H1 (cell line): ENCODE measurements at regions not wholly inside any gene's neighbourhood (a gene's known extent, or its start where the extent isn't known, plus 50 kb on each side); places are given as distances from the start of the nearest gene placed in this dataset.

ENCODE experiments used
- CTCF ChIA-PET: fragments of 300-600 bp; sonication (Branson Sonifier 250); formaldehyde crosslinking; loops from one replicate; lab custom pipeline; 2021; ENCODE audit not compliant: partially characterized antibody; lab: Charles Lee
- POLR2A ChIA-PET: fragments of 300-600 bp; sonication (Branson Sonifier 250); formaldehyde crosslinking; loops from one replicate; lab custom pipeline; 2021; ENCODE audit warnings: inconsistent platforms; ENCODE audit not compliant: partially characterized antibody; lab: Charles Lee
- DNase-seq, 2 experiments: peaks; one replicate each; pipeline versions ENCODE4 v3.0.0 to v3.0.0-alpha.2; 2010 to 2022; ENCODE audit warnings: low spot score in 2 of 2, low read depth in 1 of 2, mixed read lengths in 1 of 2
- FAIRE-seq: peaks from 2 replicates; lab custom pipeline; 2011; peaks lifted over from hg19 to GRCh38; lab: Jason Lieb, UNC
- H2AFZ ChIP-seq: 2 replicates; pipeline ENCODE4 v1.8.1; 2012; ENCODE audit warnings: low read length, inconsistent platforms
- H2AK5ac ChIP-seq: 2 replicates; pipeline ENCODE4 v1.6.1; 2013; ENCODE audit warnings: low read depth, low read length
- H2BK120ac ChIP-seq: replicated peaks from 2 replicates; pipeline ENCODE3; 2013; ENCODE audit warnings: low read depth, low read length, inconsistent platforms
- H2BK12ac ChIP-seq: 2 replicates; pipeline ENCODE4 v1.6.1; 2013; ENCODE audit warnings: low read depth, low read length
- H2BK15ac ChIP-seq: 2 replicates; pipeline ENCODE4 v1.6.1; 2013; ENCODE audit warnings: low read length
- H2BK20ac ChIP-seq: 2 replicates; pipeline ENCODE4 v1.6.1; 2013; ENCODE audit warnings: low read length
- H2BK5ac ChIP-seq: 2 replicates; pipeline ENCODE4 v1.6.1; 2013; ENCODE audit warnings: low read depth, low read length
- H3K14ac ChIP-seq: 2 replicates; pipeline ENCODE4 v1.6.1; 2013; ENCODE audit warnings: inconsistent platforms; ENCODE audit not compliant: insufficient read length
- H3K18ac ChIP-seq: 2 replicates; pipeline ENCODE4 v1.6.1; 2013; ENCODE audit warnings: low read length; ENCODE audit errors: extremely low read depth
- H3K23ac ChIP-seq: 2 replicates; pipeline ENCODE4 v1.6.1; 2013; ENCODE audit warnings: inconsistent platforms; ENCODE audit not compliant: insufficient read length
- H3K23me2 ChIP-seq: 2 replicates; pipeline ENCODE4 v1.6.1; 2013; ENCODE audit warnings: low read depth, low read length
- H3K27ac ChIP-seq: 2 replicates; pipeline ENCODE4 v1.6.1; 2011; ENCODE audit warnings: low read depth, low read length, inconsistent platforms
- H3K27me3 ChIP-seq, 4 experiments: replicated peaks in 1 of 4; 1 replicate in 1 of 4; 2 replicates in 3 of 4; pipeline versions ENCODE4 v1.6.1 to v1.8.1; 2011 to 2013; ENCODE audit warnings: low read length in 3 of 4, mild to moderate bottlenecking in 3 of 4, inconsistent platforms in 2 of 4, mixed read lengths in 2 of 4, moderate library complexity in 1 of 4; ENCODE audit not compliant: control insufficient read depth in 3 of 4, insufficient read depth in 3 of 4; ENCODE audit errors: extremely low read depth in 1 of 4
- H3K36me3 ChIP-seq, 4 experiments: 2 replicates each; pipeline versions ENCODE4 v1.6.1 to v1.8.1; 2011 to 2013; ENCODE audit warnings: mild to moderate bottlenecking in 4 of 4, low read length in 3 of 4, moderate library complexity in 2 of 4, control low read depth in 1 of 4, inconsistent platforms in 1 of 4; ENCODE audit not compliant: insufficient read depth in 4 of 4, control insufficient read depth in 2 of 4
- H3K4ac ChIP-seq: replicated peaks from 2 replicates; pipeline ENCODE3; 2013; ENCODE audit warnings: low read length, low read depth, mixed read lengths, inconsistent platforms; ENCODE audit not compliant: insufficient read length
- H3K4me1 ChIP-seq, 4 experiments: replicated peaks in 1 of 4; 1 replicate in 1 of 4; 2 replicates in 3 of 4; pipeline versions ENCODE4 v1.6.1 to v1.8.1; 2011 to 2013; ENCODE audit warnings: low read length in 3 of 4, inconsistent platforms in 2 of 4, mixed read lengths in 1 of 4; ENCODE audit not compliant: insufficient read depth in 4 of 4, control insufficient read depth in 3 of 4
- H3K4me2 ChIP-seq, 2 experiments: 2 replicates each; pipeline versions ENCODE4 v1.6.1 to v1.8.1; 2011 to 2013; ENCODE audit warnings: low read depth in 2 of 2, low read length in 2 of 2, control low read depth in 1 of 2, inconsistent platforms in 1 of 2, mild to moderate bottlenecking in 1 of 2; ENCODE audit not compliant: insufficient read depth in 1 of 2
- H3K4me3 ChIP-seq, 4 experiments: fragments of 200-600, 300-600 bp in 1 of 4; sonication (generic), shearing (Covaris generic), sonication (Bioruptor Twin) in 1 of 4; 2 replicates each; pipeline versions ENCODE4 v1.5.1 to v1.8.1; 2011 to 2016; ENCODE audit warnings: low read length in 4 of 4, low read depth in 3 of 4, control low read depth in 2 of 4, inconsistent platforms in 2 of 4, mild to moderate bottlenecking in 2 of 4, mixed read lengths in 1 of 4, moderate library complexity in 1 of 4; ENCODE audit not compliant: insufficient read depth in 2 of 4; ENCODE audit errors: extremely low read depth in 1 of 4
- H3K56ac ChIP-seq: replicated peaks from 2 replicates; pipeline ENCODE3; 2013; ENCODE audit warnings: low read depth, mild to moderate bottlenecking, mixed read lengths, low read length, inconsistent platforms; ENCODE audit not compliant: insufficient read length
- H3K79me1 ChIP-seq: 2 replicates; pipeline ENCODE4 v1.6.1; 2013; ENCODE audit warnings: low read depth, low read length, control low read depth
- H3K79me2 ChIP-seq, 2 experiments: 2 replicates each; pipeline versions ENCODE4 v1.6.1 to v1.8.1; 2012 to 2013; ENCODE audit warnings: low read length in 2 of 2, mild to moderate bottlenecking in 2 of 2, inconsistent platforms in 1 of 2; ENCODE audit not compliant: insufficient read depth in 2 of 2, control insufficient read depth in 1 of 2
- H3K9ac ChIP-seq, 4 experiments: replicated peaks in 1 of 4; 1 replicate in 1 of 4; 2 replicates in 3 of 4; pipeline versions ENCODE4 v1.6.1 to v1.8.1; 2011 to 2013; ENCODE audit warnings: low read depth in 3 of 4, low read length in 3 of 4, control low read depth in 2 of 4, mild to moderate bottlenecking in 2 of 4, moderate library complexity in 2 of 4, inconsistent platforms in 1 of 4; ENCODE audit errors: extremely low read depth in 1 of 4
- H3K9me3 ChIP-seq, 2 experiments: 2 replicates each; pipeline versions ENCODE4 v1.6.1 to v1.8.1; 2012 to 2013; ENCODE audit warnings: mild to moderate bottlenecking in 2 of 2, moderate library complexity in 2 of 2, control low read depth in 1 of 2, inconsistent platforms in 1 of 2, low read depth in 1 of 2, low read length in 1 of 2, mixed read lengths in 1 of 2; ENCODE audit not compliant: insufficient read depth in 2 of 2
- H4K20me1 ChIP-seq, 2 experiments: replicated peaks in 1 of 2; 2 replicates each; pipeline versions ENCODE3 to v1.8.1; 2011 to 2013; ENCODE audit warnings: inconsistent platforms in 2 of 2, low read length in 2 of 2, mild to moderate bottlenecking in 1 of 2; ENCODE audit not compliant: insufficient read depth in 2 of 2, control insufficient read depth in 1 of 2
- H4K5ac ChIP-seq: 2 replicates; pipeline ENCODE4 v1.6.1; 2013; ENCODE audit warnings: low read length, low read depth, mixed read lengths, inconsistent platforms; ENCODE audit not compliant: insufficient read length
- H4K8ac ChIP-seq: 2 replicates; pipeline ENCODE4 v1.8.0; 2013; ENCODE audit warnings: mild to moderate bottlenecking, moderate library complexity, low read length, inconsistent platforms; ENCODE audit not compliant: insufficient read depth; ENCODE audit errors: extremely low read depth
- H4K91ac ChIP-seq: replicated peaks from 2 replicates; pipeline ENCODE3; 2013; ENCODE audit warnings: low read length, mixed read lengths, inconsistent platforms; ENCODE audit not compliant: insufficient read length
- CBX8 ChIP-seq: fragments of 300-800, 300-1000 bp; sonication (generic); IDR thresholded peaks from 2 replicates; pipeline ENCODE4 v1.7.1; 2016; ENCODE audit warnings: low read depth, low read length, borderline replicate concordance
- E2F6 ChIP-seq: IDR thresholded peaks from 2 replicates; pipeline ENCODE4 v1.6.1; 2012; ENCODE audit warnings: inconsistent platforms
- EP300 ChIP-seq, 2 experiments: IDR thresholded peaks; 1 replicate in 1 of 2; 2 replicates in 1 of 2; pipeline ENCODE4 v1.6.1; 2011 to 2012; ENCODE audit warnings: low read depth in 2 of 2, low read length in 2 of 2, mild to moderate bottlenecking in 2 of 2, borderline replicate concordance in 1 of 2, inconsistent platforms in 1 of 2, moderate library complexity in 1 of 2
- KDM1A ChIP-seq: fragments of 200-600, 300-600 bp; sonication (generic); IDR thresholded peaks from 2 replicates; pipeline ENCODE4 v1.7.1; 2016; ENCODE audit warnings: mild to moderate bottlenecking, low read length, borderline replicate concordance
- MAFK ChIP-seq: IDR thresholded peaks from 2 replicates; pipeline ENCODE4 v1.6.1; 2012; ENCODE audit warnings: low read depth, mild to moderate bottlenecking, improper control_type of control experiment, low read length
- RBBP5 ChIP-seq: IDR thresholded peaks from 2 replicates; pipeline ENCODE4 v1.7.1; 2012; ENCODE audit warnings: low read depth, mild to moderate bottlenecking, inconsistent platforms, low read length, moderate library complexity, borderline replicate concordance
- SIX5 ChIP-seq: IDR thresholded peaks from 2 replicates; pipeline ENCODE4 v1.6.1; 2011; ENCODE audit warnings: mild to moderate bottlenecking, low read depth, low read length
- SRF ChIP-seq: IDR thresholded peaks from 2 replicates; pipeline ENCODE4 v1.6.1; 2011; ENCODE audit warnings: mild to moderate bottlenecking, low read depth, low read length, moderate library complexity
- TAF7 ChIP-seq: optimal IDR thresholded peaks from 2 replicates; pipeline ENCODE3; 2011; ENCODE audit warnings: low read depth, mild to moderate bottlenecking, inconsistent platforms, low read length, moderate library complexity, borderline replicate concordance
- TBP ChIP-seq: IDR thresholded peaks from 2 replicates; pipeline ENCODE4 v1.6.1; 2011; ENCODE audit warnings: low read depth, low read length, improper control_type of control experiment
- TEAD4 ChIP-seq: IDR thresholded peaks from 2 replicates; pipeline ENCODE4 v1.6.1; 2012; ENCODE audit warnings: low read depth, low read length, inconsistent platforms, mixed read lengths
- USF2 ChIP-seq: IDR thresholded peaks from 2 replicates; pipeline ENCODE4 v1.6.1; 2011; ENCODE audit warnings: low read length, improper control_type of control experiment
- YY1 ChIP-seq: IDR thresholded peaks from 2 replicates; pipeline ENCODE4 v1.6.1; 2011; ENCODE audit warnings: low read depth, mild to moderate bottlenecking, low read length
- WGBS, 2 experiments: shearing (Covaris generic) in 1 of 2; methylation state at CpG; one replicate each; pipeline versions ENCODE4 v1.1.6 to v1.1.7; 2013 to 2015; ENCODE audit warnings: low lambda C conversion rate in 2 of 2, mixed read lengths in 2 of 2, inconsistent platforms in 1 of 2, low coverage in 1 of 2, missing lambda C conversion rate in 1 of 2; ENCODE audit not compliant: insufficient replicate concordance in 2 of 2, insufficient coverage in 1 of 2, insufficient read length in 1 of 2; ENCODE audit errors: extremely low coverage in 1 of 2, missing lambda C conversion rate in 1 of 2; 5-methylcytosine and 5-hydroxymethylcytosine counted together

GRCh38 chr4:157988641-157989040 is 184.2 kb downstream of the GASK1B start:
- no peak overlapping the region for H3K56ac ChIP-seq
- WGBS, 2 experiments, result 85% methylated on average over 2 of the region's 2 CpGs; no CpG with 5 or more reads in 1 of the 2 experiments
- H4K8ac ChIP-seq, result no peak overlapping the region
- no peak overlapping the region for H4K5ac ChIP-seq
- H3K4me2 ChIP-seq, result no peak overlapping the region
- H3K9ac ChIP-seq, result no peak overlapping the region
- no peak overlapping the region for H2BK20ac ChIP-seq
- DNase-seq, result no peak
- no peak overlapping the region for H2BK120ac ChIP-seq
- H2BK15ac ChIP-seq, result no peak overlapping the region
- no peaks in the 10 kb centered on the region for H3K79me1 ChIP-seq
- no peak for FAIRE-seq
- H2BK5ac ChIP-seq, result no peak overlapping the region
- H3K23me2 ChIP-seq, result no peaks in the 10 kb centered on the region
- no peak overlapping the region for H2AK5ac ChIP-seq
- H3K9me3 ChIP-seq, result no peaks in the 10 kb centered on the region
- no peak overlapping the region for H3K14ac ChIP-seq
- no peak overlapping the region for H3K27ac ChIP-seq
- H3K79me2 ChIP-seq, result no peaks in the 10 kb centered on the region
- no peaks in the 10 kb centered on the region for H3K36me3 ChIP-seq
- no peaks in the 10 kb centered on the region for H3K4me1 ChIP-seq
- peak overlapping the region; percentile 65; the same call in 1 of the 2 replicates for H2AFZ ChIP-seq
- no peak overlapping the region for H2BK12ac ChIP-seq
- ChIA-PET CTCF (interaction anchor here (2.8 kb wide), 1 partner anchor 183 kb away, joined by 14 read pairs; no protein-coding TSS in a partner anchor), POLR2A (no interaction called here)
- no peak overlapping the region for H3K18ac ChIP-seq
- no peak overlapping the region for H3K4me3 ChIP-seq
- H3K23ac ChIP-seq, result no peak overlapping the region
- no peak overlapping the region for H4K91ac ChIP-seq
- no peak overlapping the region for H3K4ac ChIP-seq
- H3K27me3 ChIP-seq, result no peaks in the 10 kb centered on the region
- no peaks in the 10 kb centered on the region for H4K20me1 ChIP-seq
- no peak for TF ChIP-seq SRF
- no peak for TF ChIP-seq YY1
- TF ChIP-seq KDM1A, result no peak
- no peak for TF ChIP-seq TAF7
- TF ChIP-seq SIX5, result no peak
- no peak for TF ChIP-seq USF2
- no peak for TF ChIP-seq CBX8
- no peak for TF ChIP-seq EP300 (IDR thresholded peaks at IDR 0.05; ENCODE audit: borderline replicate concordance in 1 of 2, low read depth in 2 of 2, low read length in 2 of 2)
- no peak for TF ChIP-seq TBP
- no peak for TF ChIP-seq TEAD4
- no peak for TF ChIP-seq E2F6
- no peak for TF ChIP-seq RBBP5
- TF ChIP-seq MAFK, result no peak
